K562 (cell line): ENCODE measurements at regions not wholly inside any gene's neighbourhood (a gene's known extent, or its start where the extent isn't known, plus 50 kb on each side); places are given as distances from the start of the nearest gene placed in this dataset.

Experiments used
- ATAC-seq: fragments of 200-7000 bp; cut with Tn5 transposase; 3 replicates; pipeline ENCODE4 v1.9.1; 2020; ENCODE audit warnings: moderate library complexity
- BruUV-seq: library from RNA; stranded (reverse); fragments of 400-500 nt; replicated peaks from 2 replicates; lab custom pipeline; 2021; lab: Mats Ljungman, UMichigan
- CTCF ChIA-PET: fragments of 300-600 bp; formaldehyde crosslinking; extraction: SDS; loops from one replicate; lab custom pipeline; 2021; ENCODE audit warnings: low intra/inter-chr PET ratio; lab: Yijun Ruan, JAX
- POLR2A ChIA-PET: fragments of 300-600, 350-650 bp; sonication (Branson Sonifier 250); formaldehyde crosslinking; extraction: SDS; loops from one replicate; lab custom pipeline; 2021; ENCODE audit warnings: antibody characterized with exemption, inconsistent platforms; lab: Yijun Ruan, JAX
- DNase-seq, 4 experiments: peaks; one replicate each; pipeline versions ENCODE4 v3.0.0 to v3.0.0-alpha.2; 2011 to 2018; ENCODE audit warnings: low spot score in 3 of 4, mixed read lengths in 3 of 4; ENCODE audit errors: extremely low read depth in 1 of 4
- FAIRE-seq: peaks from 2 replicates; lab custom pipeline; 2011; peaks lifted over from hg19 to GRCh38; lab: Jason Lieb, UNC
- H2AFZ ChIP-seq: 2 replicates; pipeline ENCODE4 v1.6.0; 2011; ENCODE audit warnings: low read depth, low read length, control low read depth, inconsistent platforms
- H3K27ac ChIP-seq: fragments of 200-600 bp; 3 replicates; pipeline ENCODE4 v1.8.0; 2011; ENCODE audit warnings: low read depth, mild to moderate bottlenecking, control low read depth, inconsistent platforms, low read length, moderate library complexity, mixed read lengths; ENCODE audit errors: extremely low read depth
- H3K27me3 ChIP-seq, 2 experiments: fragments of 300-600 bp in 1 of 2; 2 replicates in 1 of 2; 3 replicates in 1 of 2; pipeline versions ENCODE4 v1.6.0 to v1.8.0; 2011; ENCODE audit warnings: inconsistent platforms in 2 of 2, low read length in 2 of 2, mild to moderate bottlenecking in 1 of 2, mixed read lengths in 1 of 2, moderate library complexity in 1 of 2; ENCODE audit not compliant: control insufficient read depth in 2 of 2, insufficient read depth in 2 of 2
- H3K36me3 ChIP-seq: fragments of 300-600 bp; 3 replicates; pipeline ENCODE4 v1.8.0; 2011; ENCODE audit warnings: mild to moderate bottlenecking, low read length, inconsistent platforms; ENCODE audit not compliant: control insufficient read depth, insufficient read depth
- H3K4me1 ChIP-seq, 2 experiments: fragments of 200-600 bp in 1 of 2; replicated peaks in 1 of 2; 2 replicates in 1 of 2; 3 replicates in 1 of 2; pipeline versions ENCODE4 v1.5.1 to v1.8.0; 2011; ENCODE audit warnings: inconsistent platforms in 2 of 2, low read length in 2 of 2, mild to moderate bottlenecking in 1 of 2, mixed read lengths in 1 of 2, moderate library complexity in 1 of 2; ENCODE audit not compliant: control insufficient read depth in 2 of 2, insufficient read depth in 2 of 2
- H3K4me2 ChIP-seq: 2 replicates; pipeline ENCODE4 v1.6.1; 2011; ENCODE audit warnings: low read length, control low read depth, inconsistent platforms, mixed read lengths; ENCODE audit not compliant: insufficient read depth
- H3K4me3 ChIP-seq: fragments of 200-600 bp; sonication (generic), shearing (Covaris generic); 2 replicates; pipeline ENCODE4 v1.5.1; 2016; ENCODE audit warnings: control low read depth, inconsistent platforms
- H3K79me2 ChIP-seq: fragments of 200-600 bp; 3 replicates; pipeline ENCODE4 v1.8.0; 2011; ENCODE audit warnings: low read length, inconsistent platforms; ENCODE audit not compliant: control insufficient read depth, insufficient read depth
- H3K9ac ChIP-seq, 2 experiments: 2 replicates each; pipeline versions ENCODE4 v1.6.0 to v1.6.1; 2011; ENCODE audit warnings: low read depth in 2 of 2, low read length in 2 of 2, control low read depth in 1 of 2, inconsistent platforms in 1 of 2, mild to moderate bottlenecking in 1 of 2, mixed read lengths in 1 of 2; ENCODE audit not compliant: insufficient read depth in 1 of 2
- H3K9me1 ChIP-seq: one replicate; pipeline ENCODE4 v1.6.0; 2011; ENCODE audit warnings: inconsistent platforms, mild to moderate bottlenecking, low read length, moderate library complexity; ENCODE audit not compliant: control insufficient read depth, insufficient read depth
- H3K9me3 ChIP-seq: replicated peaks from 2 replicates; pipeline ENCODE4 v1.5.1; 2011; ENCODE audit warnings: low read depth, low read length, inconsistent platforms; ENCODE audit not compliant: control insufficient read depth, insufficient read depth
- H4K20me1 ChIP-seq: replicated peaks from 2 replicates; pipeline ENCODE4 v1.6.1; 2011; ENCODE audit warnings: low read length, inconsistent platforms, mixed read lengths; ENCODE audit not compliant: control insufficient read depth, insufficient read depth
- CEBPB ChIP-seq: fragments of 450-650 bp; IDR thresholded peaks from 2 replicates; pipeline ENCODE4 v1.6.1; 2016; ENCODE audit warnings: missing genetic modification characterization, missing compliant biosample characterization
- CEBPG ChIP-seq, 3 experiments: fragments of 200-800 bp in 1 of 3; sonication (Bioruptor generic) in 1 of 3; sonication (generic) in 1 of 3; formaldehyde crosslinking in 1 of 3; IDR thresholded peaks in 2 of 3; conservative IDR thresholded peaks in 1 of 3; 2 replicates each; pipeline versions ENCODE4 v1.6.1 to v1.8.0; 2016 to 2022; ENCODE audit warnings: missing compliant biosample characterization in 2 of 3, missing genetic modification characterization in 2 of 3, mild to moderate bottlenecking in 1 of 3, missing genetic modification reagents in 1 of 3
- HDAC1 ChIP-seq, 2 experiments: fragments of 450-650 bp; IDR thresholded peaks; 2 replicates each; pipeline ENCODE4 v1.6.1; 2016 to 2017; ENCODE audit warnings: inconsistent platforms in 1 of 2, mild to moderate bottlenecking in 1 of 2, moderate library complexity in 1 of 2
- MECOM ChIP-seq: fragments of 250-450 bp; sonication (Bioruptor Pico); IDR thresholded peaks from 2 replicates; pipeline ENCODE4 v1.8.0; 2022; ENCODE audit warnings: inconsistent platforms
- NCOA1 ChIP-seq: fragments of 450-650 bp; IDR thresholded peaks from 2 replicates; pipeline ENCODE4 v1.6.1; 2016; ENCODE audit warnings: low read depth
- SLC30A9 ChIP-seq: fragments of 250-450 bp; sonication (Bioruptor Pico); IDR thresholded peaks from 2 replicates; pipeline ENCODE4 v1.8.0; 2022; ENCODE audit warnings: mild to moderate bottlenecking, moderate library complexity
- WGBS: fragments of 100-300 bp; shearing (Covaris generic); methylation state at CpG from one replicate; pipeline ENCODE4 v1.1.6; 2016; ENCODE audit warnings: low coverage, mixed read lengths; ENCODE audit not compliant: insufficient coverage; ENCODE audit errors: missing lambda C conversion rate; 5-methylcytosine and 5-hydroxymethylcytosine counted together
- in situ Hi-C: fragments of 300-500 bp; cut with MboI; formaldehyde crosslinking; loops from 4 replicates; pipeline ENCODE4 v1.15.0; 2018; ENCODE audit warnings: inconsistent platforms, mixed read lengths
- intact Hi-C: fragments of 100-400 bp; cut with micrococcal nuclease; formaldehyde crosslinking; loops from 2 replicates; pipeline ENCODE4 v1.14.2; 2022

GRCh38 chr12:92593734-92594402 is 108.9 kb upstream of the PLEKHG7 start (continued):
- no peak for TF ChIP-seq SLC30A9
- TF ChIP-seq HDAC1 (IDR thresholded peaks at IDR 0.05) = no peak
- TF ChIP-seq, all 486 proteins: peak for 9

- CTCF ChIA-PET = no interaction called here
- in situ Hi-C loops = no loop called here
- ATAC-seq = no peak
Observed at GRCh38 chr12:92585115-92585727, 117.6 kb upstream of the PLEKHG7 start.

More at GRCh38 chr12:92585115-92585727, 117.6 kb upstream of the PLEKHG7 start:
- no TSS peak for BruUV-seq
- 0% methylated on average over 1 of the region's 1 CpG for WGBS
- H3K4me2 ChIP-seq = no peak overlapping the region
- DNase-seq (no peak), FAIRE-seq (no peak)
- no peaks in the 10 kb centered on the region for H3K9me3 ChIP-seq
- no peak overlapping the region for H3K9ac ChIP-seq
- H3K36me3 ChIP-seq = no peaks in the 10 kb centered on the region
- POLR2A ChIA-PET = no interaction called here
- no peaks in the 10 kb centered on the region for H3K9me1 ChIP-seq
- H3K4me3 ChIP-seq = no peak overlapping the region
- H3K79me2 ChIP-seq = no peaks in the 10 kb centered on the region
- no peaks in the 10 kb centered on the region for H3K4me1 ChIP-seq
- intact Hi-C loops = no loop called here
- TF ChIP-seq MECOM (CRISPR knock-in tag) (no peak), NCOA1 (no peak), CEBPB (tag) (peak; percentile 76), CEBPG (CRISPR knock-in tag; IDR thresholded peaks at IDR 0.05) (no peak), CEBPG (tag; conservative IDR thresholded peaks at IDR 0.05 in 1 of 2, IDR thresholded peaks at IDR 0.05 in 1 of 2) (peak; percentile 23 to 64; a peak in 2 of 4 replicates)
- H3K27me3 ChIP-seq = peaks cover 0 to 6% of the 10 kb centered on the region in 2 experiments; a peak in 3 of 5 replicates
- no peaks in the 10 kb centered on the region for H4K20me1 ChIP-seq
- no peak overlapping the region for H2AFZ ChIP-seq
- H3K27ac ChIP-seq = no peak overlapping the region
